OCI-LY1 (cell line): ENCODE measurements at regions not wholly inside any gene's neighbourhood (a gene's known extent, or its start where the extent isn't known, plus 50 kb on each side); places are given as distances from the start of the nearest gene placed in this dataset.

ENCODE experiments used
- H2AFZ ChIP-seq: fragments of 200-600 bp; sonication (generic), shearing (Covaris generic); 2 replicates; pipeline ENCODE4 v1.6.0; 2014; ENCODE audit warnings: antibody characterized with exemption, mild to moderate bottlenecking, low read length
- H3F3A ChIP-seq: fragments of 200-600 bp; sonication (generic), shearing (Covaris generic); 2 replicates; pipeline ENCODE4 v1.6.0; 2014; ENCODE audit warnings: mild to moderate bottlenecking, antibody characterized with exemption, low read length, moderate library complexity; ENCODE audit not compliant: insufficient read depth
- H3K27ac ChIP-seq: fragments of 200-600 bp; sonication (generic); 2 replicates; pipeline ENCODE4 v1.5.1; 2014; ENCODE audit warnings: low read length, mixed run types, mild to moderate bottlenecking, low read depth; ENCODE audit not compliant: poor library complexity, severe bottlenecking
- H3K27me3 ChIP-seq: fragments of 200-600 bp; sonication (generic); 2 replicates; pipeline ENCODE4 v1.6.0; 2014; ENCODE audit warnings: antibody characterized with exemption, mild to moderate bottlenecking, low read length, moderate library complexity; ENCODE audit not compliant: insufficient read depth
- H3K36me3 ChIP-seq: fragments of 200-600 bp; sonication (generic); 2 replicates; pipeline ENCODE4 v1.6.1; 2014; ENCODE audit warnings: mild to moderate bottlenecking, antibody characterized with exemption, low read length, moderate library complexity, mixed read lengths; ENCODE audit not compliant: insufficient read depth
- H3K4me1 ChIP-seq: fragments of 200-600 bp; sonication (generic); 2 replicates; pipeline ENCODE4 v1.5.1; 2014; ENCODE audit warnings: mild to moderate bottlenecking, low read length, moderate library complexity; ENCODE audit not compliant: insufficient read depth, severe bottlenecking
- H3K4me2 ChIP-seq: fragments of 200-600 bp; sonication (generic), shearing (Covaris generic); 2 replicates; pipeline ENCODE4 v1.6.1; 2014; ENCODE audit warnings: low read length
- H3K4me3 ChIP-seq: fragments of 200-600 bp; sonication (generic); 2 replicates; pipeline ENCODE4 v1.5.1; 2014; ENCODE audit warnings: low read length, low read depth, mild to moderate bottlenecking, mixed read lengths; ENCODE audit not compliant: poor library complexity, severe bottlenecking
- H3K79me2 ChIP-seq: fragments of 200-600 bp; shearing (Covaris generic); 2 replicates; pipeline ENCODE4 v1.6.1; 2016; ENCODE audit warnings: mixed run types, low read length, mixed read lengths; ENCODE audit not compliant: insufficient read depth
- H3K9ac ChIP-seq: fragments of 200-600 bp; sonication (generic), shearing (Covaris generic); 2 replicates; pipeline ENCODE4 v1.6.1; 2014; ENCODE audit warnings: mild to moderate bottlenecking, low read length, mixed read lengths
- H3K9me2 ChIP-seq: fragments of 200-600 bp; sonication (generic), shearing (Covaris generic); 2 replicates; pipeline ENCODE4 v1.6.1; 2014; ENCODE audit warnings: low read depth, mild to moderate bottlenecking, low read length, mixed read lengths
- H3K9me3 ChIP-seq: fragments of 200-600 bp; shearing (Covaris generic); 2 replicates; pipeline ENCODE4 v1.6.1; 2014; ENCODE audit warnings: low read length, mixed read lengths
- H4K20me1 ChIP-seq: fragments of 200-600 bp; sonication (generic), shearing (Covaris generic); 2 replicates; pipeline ENCODE4 v1.6.0; 2016; ENCODE audit warnings: mild to moderate bottlenecking, low read length; ENCODE audit not compliant: insufficient read depth
- EZH2 ChIP-seq: fragments of 200-600 bp; sonication (generic), shearing (Covaris generic); IDR thresholded peaks from 2 replicates; pipeline ENCODE4 v1.8.0; 2017; ENCODE audit warnings: borderline replicate concordance, mixed run types, mild to moderate bottlenecking, antibody characterized with exemption, low read length, moderate library complexity, mixed read lengths
- TF ChIP-seq, protein P1 (sequence below): fragments of 200-600 bp; sonication (generic), shearing (Covaris generic); IDR thresholded peaks from 2 replicates; pipeline ENCODE4 v1.5.1; 2017; ENCODE audit warnings: mild to moderate bottlenecking, antibody characterized with exemption, low read length, moderate library complexity, mixed read lengths

- H3K4me2 ChIP-seq: no peak overlapping the region
- H3K4me3 ChIP-seq: no peak overlapping the region
- H4K20me1 ChIP-seq: no peaks in the 10 kb centered on the region
- H3K9ac ChIP-seq: no peak overlapping the region
- H3K36me3 ChIP-seq: no peaks in the 10 kb centered on the region
- no peak overlapping the region for H3K27ac ChIP-seq
- no peaks in the 10 kb centered on the region for H3K79me2 ChIP-seq
- H3F3A ChIP-seq: no peaks in the 10 kb centered on the region
- H3K4me1 ChIP-seq: no peaks in the 10 kb centered on the region
- no peaks in the 10 kb centered on the region for H3K27me3 ChIP-seq
- no peak overlapping the region for H2AFZ ChIP-seq
- TF ChIP-seq EZH2: no peak
- TF ChIP-seq, protein P1, sequence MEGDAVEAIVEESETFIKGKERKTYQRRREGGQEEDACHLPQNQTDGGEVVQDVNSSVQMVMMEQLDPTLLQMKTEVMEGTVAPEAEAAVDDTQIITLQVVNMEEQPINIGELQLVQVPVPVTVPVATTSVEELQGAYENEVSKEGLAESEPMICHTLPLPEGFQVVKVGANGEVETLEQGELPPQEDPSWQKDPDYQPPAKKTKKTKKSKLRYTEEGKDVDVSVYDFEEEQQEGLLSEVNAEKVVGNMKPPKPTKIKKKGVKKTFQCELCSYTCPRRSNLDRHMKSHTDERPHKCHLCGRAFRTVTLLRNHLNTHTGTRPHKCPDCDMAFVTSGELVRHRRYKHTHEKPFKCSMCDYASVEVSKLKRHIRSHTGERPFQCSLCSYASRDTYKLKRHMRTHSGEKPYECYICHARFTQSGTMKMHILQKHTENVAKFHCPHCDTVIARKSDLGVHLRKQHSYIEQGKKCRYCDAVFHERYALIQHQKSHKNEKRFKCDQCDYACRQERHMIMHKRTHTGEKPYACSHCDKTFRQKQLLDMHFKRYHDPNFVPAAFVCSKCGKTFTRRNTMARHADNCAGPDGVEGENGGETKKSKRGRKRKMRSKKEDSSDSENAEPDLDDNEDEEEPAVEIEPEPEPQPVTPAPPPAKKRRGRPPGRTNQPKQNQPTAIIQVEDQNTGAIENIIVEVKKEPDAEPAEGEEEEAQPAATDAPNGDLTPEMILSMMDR: no peak
- no peaks in the 10 kb centered on the region for H3K9me3 ChIP-seq
- H3K9me2 ChIP-seq: no peaks in the 10 kb centered on the region
These were observed 219.8 kb downstream of the TMEM200A start for GRCh38 chr6:130585587-130585986.

GRCh38 chr6:130587778-130588520, 222.1 kb downstream of the TMEM200A start:
- H3K79me2 ChIP-seq: no peaks in the 10 kb centered on the region
- no peak overlapping the region for H3K4me2 ChIP-seq
- H3K36me3 ChIP-seq: no peaks in the 10 kb centered on the region
- no peaks in the 10 kb centered on the region for H3K9me2 ChIP-seq
- H3K27me3 ChIP-seq: no peaks in the 10 kb centered on the region
- no peak overlapping the region for H3K27ac ChIP-seq
- H3F3A ChIP-seq: no peaks in the 10 kb centered on the region
- no peak overlapping the region for H3K4me3 ChIP-seq
- TF ChIP-seq, protein P1: no peak
- no peak for TF ChIP-seq EZH2
- no peaks in the 10 kb centered on the region for H3K4me1 ChIP-seq
- H4K20me1 ChIP-seq: no peaks in the 10 kb centered on the region
- H3K9ac ChIP-seq: no peak overlapping the region
- H3K9me3 ChIP-seq: no peaks in the 10 kb centered on the region
- no peak overlapping the region for H2AFZ ChIP-seq

DNA sequence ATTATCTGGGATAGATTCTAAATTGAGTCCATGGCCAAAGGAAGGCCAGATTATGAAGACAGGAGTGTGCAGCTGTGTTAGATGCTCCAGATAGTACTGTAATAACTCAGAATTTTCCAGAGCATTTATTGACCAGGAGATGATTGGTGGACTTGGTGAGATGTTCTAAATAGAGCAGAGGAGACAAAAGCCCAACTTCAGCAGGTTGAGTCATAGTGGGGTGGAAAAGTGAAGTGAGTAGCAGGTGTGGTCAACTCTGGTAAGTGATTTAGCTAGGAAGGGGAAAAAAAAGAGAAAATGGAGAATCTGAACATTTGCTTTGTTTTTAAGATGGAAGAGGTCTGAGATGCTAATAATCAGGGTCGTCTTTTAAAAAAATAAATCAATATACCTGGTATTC, 227.4 kb downstream of the TMEM200A start:
- H3K4me2 ChIP-seq: no peak overlapping the region
- no peak overlapping the region for H3K27ac ChIP-seq
- no peaks in the 10 kb centered on the region for H3K36me3 ChIP-seq

More for the DNA sequence above, 227.4 kb downstream of the TMEM200A start:
- Histone ChIP-seq H3K9ac (no peak overlapping the region), H3K4me1 (no peaks in the 10 kb centered on the region), H3K4me3 (no peak overlapping the region), H4K20me1 (no peaks in the 10 kb centered on the region), H3K9me3 (no peaks in the 10 kb centered on the region), H3K27me3 (no peaks in the 10 kb centered on the region), H3K9me2 (no peaks in the 10 kb centered on the region), H3K79me2 (no peaks in the 10 kb centered on the region), H3F3A (no peaks in the 10 kb centered on the region), H2AFZ (no peak overlapping the region)
- no peak for TF ChIP-seq EZH2
- TF ChIP-seq, protein P1: no peak
